Femur (tissue), 1 donor: ENCODE measurements at regions not wholly inside any gene's neighbourhood (a gene's known extent, or its start where the extent isn't known, plus 50 kb on each side); places are given as distances from the start of the nearest gene placed in this dataset.
"Not testable (repeated sequence)": the region's sequence is repeated elsewhere in the genome, so short reads cannot be mapped to it uniquely, and the experiment has no call there.

Experiments
- DNase-seq: peaks from one replicate; pipeline ENCODE4 v3.0.0-alpha.2; 2017

DNA sequence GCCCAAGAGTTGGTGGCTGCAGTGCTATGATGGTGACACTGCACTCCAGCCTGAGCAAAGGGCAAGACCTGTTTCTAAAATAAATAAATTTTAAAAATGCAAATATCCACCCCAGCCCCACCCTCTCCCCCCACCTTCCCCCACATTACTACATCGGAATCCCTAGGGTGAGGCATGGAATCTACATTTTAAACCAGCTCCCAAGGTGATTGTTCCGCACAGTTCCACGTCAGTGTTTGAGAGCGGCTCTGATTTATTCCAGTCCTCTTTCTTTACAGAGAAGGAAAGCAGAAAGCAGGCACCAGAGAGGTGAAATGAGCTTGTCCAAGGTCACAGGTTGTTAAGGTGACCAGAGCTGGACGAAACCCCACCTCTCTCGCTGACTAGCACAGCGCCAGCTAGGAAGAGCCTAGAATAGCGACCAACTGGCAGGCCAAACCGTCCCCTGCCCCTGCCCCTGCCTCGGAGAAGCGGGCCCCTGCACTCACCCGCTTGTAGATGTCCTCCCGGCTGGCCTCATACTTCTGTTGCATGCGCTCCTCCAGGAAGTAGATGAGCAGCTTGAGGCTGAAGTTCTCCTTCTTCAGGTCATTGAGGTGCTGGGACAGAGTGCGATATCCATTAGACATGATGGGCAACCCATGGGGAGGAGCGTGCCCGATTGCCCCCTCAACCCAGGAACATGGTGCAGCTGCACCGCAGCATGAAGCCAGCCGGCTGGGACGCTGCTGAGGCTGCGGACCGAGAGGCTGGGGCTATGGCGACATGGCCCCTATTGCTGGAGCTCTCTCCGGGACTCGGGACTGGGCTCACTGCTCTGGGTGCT lies 103.7 kb upstream of the NBPF26 start:
- not testable (repeated sequence) for DNase-seq

- DNase-seq: not testable (repeated sequence)
Measured at GRCh38 chr1:120620693-120620969, 103.1 kb upstream of the NBPF26 start.

DNA sequence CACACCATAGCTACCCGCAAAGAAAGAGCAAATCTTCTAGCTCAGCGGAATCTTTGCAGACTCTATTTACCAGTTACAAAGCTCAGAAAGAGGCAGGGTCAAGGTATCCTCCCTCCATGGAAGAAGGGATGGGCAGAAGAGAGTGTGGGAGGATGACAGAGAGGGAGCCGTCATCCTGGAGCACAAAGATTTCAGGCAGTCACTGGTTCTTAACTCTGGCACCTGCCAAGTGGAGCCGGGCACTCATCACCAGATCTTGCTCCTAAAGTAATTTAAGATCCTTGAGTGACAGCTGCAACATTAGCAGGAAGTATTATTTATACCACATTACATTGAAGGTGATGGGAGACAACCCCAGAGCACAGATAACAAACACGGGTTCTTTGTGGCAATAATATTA lies 102.5 kb upstream of the NBPF26 start:
- not testable (repeated sequence) for DNase-seq

DNA sequence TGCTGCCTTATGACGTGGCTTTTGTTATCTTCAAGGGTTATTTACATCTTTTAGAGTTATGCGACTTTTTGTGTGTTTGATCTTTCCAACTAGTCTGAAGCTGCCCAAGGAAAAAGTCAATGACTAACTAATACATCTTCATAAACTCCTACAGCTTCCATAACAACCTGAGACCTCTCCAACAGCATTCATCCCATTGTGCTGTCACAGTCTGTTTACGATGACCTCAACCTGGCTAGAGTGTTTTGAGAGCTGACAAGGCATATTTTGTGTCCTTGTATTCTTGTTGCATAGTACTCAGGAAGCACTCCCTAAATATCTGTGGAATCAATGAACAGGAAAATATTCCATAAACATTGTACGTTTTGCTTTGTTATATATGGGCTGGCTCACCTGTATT lies 100.2 kb upstream of the NBPF26 start:
- not testable (repeated sequence) for DNase-seq

- not testable (repeated sequence) for DNase-seq
Measured at GRCh38 chr1:120624565-120625064, 99.1 kb upstream of the NBPF26 start.

DNA sequence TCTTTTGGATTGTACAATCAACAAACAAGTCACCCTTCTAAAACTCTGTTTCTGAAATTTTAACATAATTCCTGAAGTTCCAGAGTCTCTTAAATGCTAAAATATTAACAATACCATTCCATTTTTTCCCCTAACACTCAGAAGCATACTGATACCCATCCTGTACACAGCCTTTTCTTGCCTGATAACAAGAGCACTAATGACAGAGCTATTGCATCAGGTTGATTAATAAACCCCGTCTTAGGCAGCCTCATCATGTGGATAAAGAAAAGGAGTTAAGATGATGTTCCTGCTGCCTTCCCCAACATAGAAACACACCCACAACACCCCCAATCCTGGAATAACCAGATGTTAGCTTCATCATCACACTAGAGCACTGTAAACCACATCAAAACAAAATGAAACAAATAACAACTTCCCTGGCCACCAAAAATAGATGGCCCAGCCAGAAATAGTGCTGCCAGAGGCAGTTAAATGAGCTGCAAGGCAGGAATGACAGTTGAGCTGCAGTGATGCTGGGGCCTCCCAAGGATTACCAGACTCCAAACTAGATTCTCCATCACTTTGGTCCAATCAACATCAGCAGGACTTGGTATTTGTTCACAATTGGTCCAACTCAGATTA lies 93.8 kb upstream of the NBPF26 start:
- not testable (repeated sequence) for DNase-seq

DNA sequence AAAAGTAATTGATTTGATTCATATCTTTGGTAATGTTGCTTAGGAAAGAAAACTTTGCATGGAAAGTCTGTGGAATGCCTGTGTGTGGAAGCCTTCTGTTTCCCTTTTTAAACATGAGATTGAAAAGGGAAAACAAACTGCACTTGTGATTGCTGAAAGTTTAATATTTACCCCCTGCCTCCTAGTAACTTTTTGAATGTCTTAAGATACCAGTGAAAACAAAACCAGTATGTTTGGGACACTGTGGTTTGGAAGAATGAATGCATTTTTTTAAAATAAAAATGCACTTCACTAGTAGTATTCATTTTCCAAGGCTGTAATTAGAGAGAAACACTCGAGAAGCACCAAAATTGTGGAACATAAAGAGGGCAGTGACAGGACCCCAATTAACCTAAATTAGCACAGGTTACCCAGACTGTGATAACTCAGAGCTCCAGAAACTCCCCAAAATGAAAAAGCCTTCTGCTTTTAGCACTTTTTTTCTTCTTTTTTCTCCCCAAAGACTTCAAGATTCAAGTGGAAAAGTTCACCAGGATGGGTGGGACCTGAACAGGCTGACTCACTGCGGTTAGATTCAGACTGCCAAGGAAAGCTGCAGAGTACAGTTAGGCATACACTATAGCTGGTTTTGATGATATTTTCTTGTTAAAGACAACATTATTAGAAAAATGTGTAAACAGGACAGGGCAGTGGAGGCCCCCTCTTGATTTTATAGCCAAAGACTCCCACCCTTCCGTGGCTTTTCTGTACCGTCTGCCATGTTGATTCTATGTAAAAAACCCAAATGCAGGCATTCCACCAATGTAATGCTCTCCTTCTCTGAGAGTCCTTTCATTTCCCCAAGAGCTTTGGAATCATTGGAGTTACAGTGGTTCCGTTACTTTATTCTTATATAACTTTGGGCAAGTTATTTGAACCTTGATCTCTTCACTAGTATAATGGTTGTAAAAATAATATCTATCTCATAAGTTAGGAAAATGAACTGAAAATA lies 88.6 kb upstream of the NBPF26 start:
- not testable (repeated sequence) for DNase-seq

DNA sequence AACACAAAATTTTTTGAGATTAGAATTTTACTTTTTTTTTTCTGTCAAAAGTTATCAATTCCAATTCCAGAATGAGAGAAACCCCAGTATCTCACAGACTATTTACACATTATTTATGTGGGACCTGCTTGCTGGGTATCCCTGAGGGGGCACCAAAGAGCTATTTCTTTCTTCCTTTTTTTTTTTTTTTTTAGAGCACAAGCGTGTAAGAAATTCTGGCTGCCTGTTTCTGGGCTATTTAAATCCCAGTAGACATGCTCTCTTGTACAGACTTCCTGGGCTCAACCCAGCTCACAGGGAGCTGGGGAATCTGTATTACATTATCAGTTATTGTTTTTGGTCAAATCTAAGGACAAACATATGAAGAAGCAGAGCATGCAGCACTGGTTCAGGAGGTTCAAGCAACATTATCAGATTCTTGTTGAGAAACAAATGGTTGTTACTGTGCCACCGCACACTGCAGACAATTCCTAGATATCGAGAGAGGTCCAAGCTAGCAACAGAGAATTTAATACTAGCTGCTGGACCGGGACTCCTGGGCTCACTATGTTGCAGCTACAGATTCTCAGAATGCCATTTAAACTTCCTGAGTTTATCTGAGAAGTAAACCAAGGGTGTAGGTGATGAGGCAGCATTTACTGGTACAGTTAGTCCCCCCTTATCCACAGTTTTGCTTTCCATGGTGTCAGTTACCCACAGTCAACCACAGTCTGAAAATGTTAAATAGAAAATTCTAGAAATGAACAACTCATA lies 83.3 kb upstream of the NBPF26 start:
- DNase-seq: not testable (repeated sequence)

GRCh38 chr1:120641014-120641302 lies 82.8 kb upstream of the NBPF26 start:
- DNase-seq: not testable (repeated sequence)

- DNase-seq: not testable (repeated sequence)
Measured at GRCh38 chr1:120647182-120647581, 76.6 kb upstream of the NBPF26 start.

DNA sequence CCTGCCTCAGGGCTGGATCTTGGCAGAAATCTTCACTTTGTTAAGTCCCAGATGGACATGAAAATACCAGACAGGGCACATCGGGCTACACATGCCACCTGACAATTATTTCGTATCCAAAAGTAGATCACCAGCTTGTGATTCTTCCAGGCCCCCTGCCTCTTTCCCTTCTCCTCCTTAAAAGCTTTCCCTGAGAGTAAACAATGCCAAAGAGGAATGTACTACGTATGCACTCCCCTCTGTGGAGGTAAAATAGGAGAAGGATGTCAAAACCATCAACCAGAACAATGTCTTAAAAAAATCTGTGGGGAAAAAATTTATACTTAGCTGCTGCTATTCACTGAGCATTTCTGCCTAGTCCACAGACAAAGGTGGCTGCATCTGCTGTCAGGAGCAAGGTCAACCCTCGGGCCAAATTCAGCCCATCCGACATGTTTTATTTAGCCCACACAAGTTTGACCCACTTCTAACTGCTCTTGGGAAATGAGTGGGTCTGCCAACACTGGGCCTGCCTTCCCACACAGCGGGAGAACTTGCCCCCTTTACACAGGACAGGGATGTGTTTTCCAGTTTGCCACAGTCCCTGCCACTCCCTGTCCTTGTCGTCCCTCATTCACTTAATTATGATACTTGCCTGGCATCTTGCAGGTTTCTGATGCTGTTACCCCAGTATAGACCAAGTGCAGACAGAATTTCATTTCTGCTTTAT lies 74.7 kb upstream of the NBPF26 start:
- DNase-seq: not testable (repeated sequence)

GRCh38 chr1:120649730-120650129 lies 74.0 kb upstream of the NBPF26 start:
- not testable (repeated sequence) for DNase-seq

- not testable (repeated sequence) for DNase-seq
Measured at GRCh38 chr1:120654114-120654513, 69.6 kb upstream of the NBPF26 start.

DNA sequence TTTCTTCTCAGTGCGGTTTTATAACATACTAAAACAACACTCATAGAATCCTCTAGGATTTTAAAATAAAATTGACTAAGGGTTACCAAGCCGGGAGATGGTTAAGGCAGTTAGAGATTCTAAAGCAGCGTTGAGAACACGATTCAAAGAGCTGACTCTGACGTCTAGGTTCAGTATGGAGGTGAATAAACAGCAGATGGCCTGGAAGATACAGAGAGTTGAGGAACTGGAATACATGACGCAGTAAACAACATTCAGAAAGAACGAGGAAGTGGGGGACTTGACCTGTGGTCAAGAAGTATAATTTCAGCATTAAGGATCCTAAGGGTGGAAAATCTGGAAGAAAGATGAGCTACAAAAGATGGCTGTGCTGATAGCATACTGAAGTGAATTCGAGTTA lies 68.4 kb upstream of the NBPF26 start:
- DNase-seq: not testable (repeated sequence)

- DNase-seq: not testable (repeated sequence)
Measured at GRCh38 chr1:120656116-120656515, 67.6 kb upstream of the NBPF26 start.

DNA sequence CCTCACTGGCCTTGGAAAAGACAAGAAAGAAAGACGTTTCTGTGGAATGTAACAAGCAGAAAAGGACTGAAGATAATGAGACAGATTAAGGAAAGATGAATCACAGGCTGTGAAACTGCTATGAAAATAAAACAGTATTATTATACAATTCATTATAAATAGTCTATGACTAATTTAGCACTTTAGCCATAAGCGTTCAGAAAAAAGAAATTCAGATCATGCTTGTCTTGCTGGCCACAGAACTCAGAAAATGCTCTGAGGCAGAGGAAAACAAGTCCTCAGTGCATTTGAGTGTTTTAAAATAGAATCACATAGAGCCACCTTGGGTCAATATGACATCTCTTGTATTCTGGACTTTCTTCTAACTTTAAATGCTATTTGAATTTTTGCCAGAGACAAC lies 65.9 kb upstream of the NBPF26 start:
- not testable (repeated sequence) for DNase-seq

DNA sequence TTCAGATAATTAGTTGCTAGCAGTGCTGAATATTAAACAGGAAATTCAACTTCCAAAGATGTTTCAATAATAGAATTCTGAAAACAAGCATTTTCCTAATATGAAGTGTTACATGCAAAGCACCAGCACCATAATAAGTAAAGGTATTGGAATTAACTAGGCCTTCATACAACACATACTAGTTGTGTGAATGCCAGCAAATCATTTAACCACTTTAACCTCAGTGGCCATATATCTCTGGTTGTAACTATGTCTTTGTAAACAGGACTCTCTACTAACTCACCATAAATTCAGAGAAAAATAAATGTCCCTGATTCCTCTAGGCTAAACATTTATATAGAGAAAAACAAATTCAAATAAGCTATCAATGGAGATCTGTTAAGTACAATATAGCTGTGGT lies 65.1 kb upstream of the NBPF26 start:
- DNase-seq: not testable (repeated sequence)

DNA sequence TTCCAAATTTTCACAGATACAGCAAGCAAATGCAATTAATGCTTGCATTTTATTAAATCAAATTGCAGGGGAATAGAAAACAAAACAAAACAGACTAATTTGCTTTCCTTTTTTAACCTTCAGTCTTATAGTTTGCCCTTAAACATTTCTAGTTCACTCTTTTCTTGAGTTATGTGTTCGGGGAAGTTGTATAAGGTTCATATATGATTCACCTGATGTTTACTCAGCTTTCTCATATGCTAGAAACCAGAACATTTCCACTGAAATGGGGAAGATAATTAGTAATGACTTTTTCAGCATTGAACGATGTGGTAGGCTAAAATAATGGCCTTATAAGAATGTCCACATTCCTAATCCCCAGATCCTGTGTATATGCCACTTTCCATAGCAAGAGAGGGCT lies 64.6 kb upstream of the NBPF26 start:
- DNase-seq: not testable (repeated sequence)

GRCh38 chr1:120664376-120665249 lies 59.1 kb upstream of the NBPF26 start:
- DNase-seq: not testable (repeated sequence)

GRCh38 chr1:120665250-120665577 lies 58.5 kb upstream of the NBPF26 start:
- not testable (repeated sequence) for DNase-seq

DNA sequence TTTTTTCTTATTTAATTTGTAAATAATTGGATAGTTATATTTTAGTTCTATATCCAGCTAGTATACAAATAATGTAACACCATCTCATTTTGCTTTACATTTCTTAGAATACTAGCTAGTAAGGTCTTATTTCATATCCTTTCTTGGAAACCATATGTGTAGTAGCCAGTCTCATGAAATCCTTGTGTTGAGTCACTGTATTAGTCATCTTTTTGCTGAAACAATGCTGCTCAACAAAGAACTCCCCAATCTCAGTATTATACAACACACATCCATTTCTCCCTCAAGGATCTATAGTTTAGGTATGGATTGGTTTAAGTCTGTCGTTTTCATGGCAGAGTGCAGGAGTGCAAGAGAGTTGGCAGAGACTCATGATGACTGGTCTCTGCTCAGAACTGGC lies 55.6 kb upstream of the NBPF26 start:
- not testable (repeated sequence) for DNase-seq
